PC-3 (cell line): ENCODE measurements at regions not wholly inside any gene's neighbourhood (a gene's known extent, or its start where the extent isn't known, plus 50 kb on each side); places are given as distances from the start of the nearest gene placed in this dataset.

Experiments
- ATAC-seq: fragments of 200-7000 bp; cut with Tn5 transposase; 2 replicates; pipeline ENCODE4 v1.9.1; 2020; ENCODE audit warnings: mild to moderate bottlenecking, moderate library complexity
- BruUV-seq: library from RNA; stranded (reverse); fragments of 400-500 nt; replicated peaks from 2 replicates; lab custom pipeline; 2021; lab: Mats Ljungman, UMichigan
- CTCF ChIA-PET: fragments of 300-600 bp; sonication (Branson Sonifier 250); formaldehyde crosslinking; loops from one replicate; lab custom pipeline; 2022; ENCODE audit warnings: antibody characterized with exemption; lab: Charles Lee
- POLR2A ChIA-PET: fragments of 300-600 bp; sonication (Branson Sonifier 250); formaldehyde crosslinking; loops from one replicate; lab custom pipeline; 2022; ENCODE audit warnings: antibody characterized with exemption; ENCODE audit not compliant: unreplicated experiment; lab: Charles Lee
- DNase-seq: peaks from one replicate; pipeline ENCODE4 v3.0.0-alpha.2; 2015
- H2AFZ ChIP-seq: fragments of 300-600 bp; sonication (generic); 2 replicates; pipeline ENCODE4 v1.6.0; 2016; ENCODE audit warnings: antibody characterized with exemption, low read length
- H3F3A ChIP-seq: fragments of 300-600 bp; sonication (generic); one replicate; pipeline ENCODE4 v1.6.0; 2017; ENCODE audit warnings: antibody characterized with exemption, low read length, control low read depth, mild to moderate bottlenecking; ENCODE audit not compliant: unreplicated experiment
- H3K27ac ChIP-seq: fragments of 300-600 bp; sonication (generic); 2 replicates; pipeline ENCODE4 v1.5.1; 2016; ENCODE audit warnings: mild to moderate bottlenecking, low read length
- H3K27me3 ChIP-seq: fragments of 300-600 bp; sonication (generic); 2 replicates; pipeline ENCODE4 v1.6.1; 2016; ENCODE audit warnings: low read length, mixed read lengths
- H3K36me3 ChIP-seq: fragments of 300-600 bp; sonication (generic); 2 replicates; pipeline ENCODE4 v1.6.1; 2016; ENCODE audit warnings: low read depth, mixed run types, low read length, mixed read lengths
- H3K4me1 ChIP-seq: fragments of 300-600 bp; sonication (generic); 2 replicates; pipeline ENCODE4 v1.5.1; 2016; ENCODE audit warnings: low read length; ENCODE audit not compliant: insufficient read depth
- H3K4me2 ChIP-seq: fragments of 300-600 bp; sonication (generic); 2 replicates; pipeline ENCODE4 v1.6.0; 2016; ENCODE audit warnings: low read length
- H3K4me3 ChIP-seq: fragments of 300-600 bp; sonication (generic); 2 replicates; pipeline ENCODE4 v1.5.1; 2016; ENCODE audit warnings: mild to moderate bottlenecking, low read length, mixed read lengths
- H3K79me2 ChIP-seq: fragments of 300-600 bp; sonication (generic); 2 replicates; pipeline ENCODE4 v1.6.1; 2017; ENCODE audit warnings: low read length, mixed read lengths
- H3K9ac ChIP-seq: fragments of 300-600 bp; sonication (generic); 2 replicates; pipeline ENCODE4 v1.6.0; 2016; ENCODE audit warnings: mild to moderate bottlenecking, low read length
- H3K9me2 ChIP-seq: fragments of 300-600 bp; sonication (generic); replicated peaks from 2 replicates; pipeline ENCODE4 v1.6.1; 2016; ENCODE audit warnings: mixed run types, low read length, mixed read lengths
- H3K9me3 ChIP-seq: fragments of 300-600 bp; sonication (generic); 2 replicates; pipeline ENCODE4 v1.6.1; 2016; ENCODE audit warnings: low read length, mixed read lengths
- H4K20me1 ChIP-seq: fragments of 300-600 bp; sonication (generic); 2 replicates; pipeline ENCODE4 v1.6.1; 2016; ENCODE audit warnings: low read length, mixed read lengths
- CTCF ChIP-seq: fragments of 300-600 bp; sonication (generic); conservative IDR thresholded peaks from 2 replicates; pipeline ENCODE4 v1.5.1; 2017; ENCODE audit warnings: antibody characterized with exemption, low read depth, mild to moderate bottlenecking, low read length
- EZH2 ChIP-seq: fragments of 300-600 bp; sonication (generic); IDR thresholded peaks from one replicate; pipeline ENCODE4 v1.6.1; 2017; ENCODE audit warnings: antibody characterized with exemption, mild to moderate bottlenecking, low read length; ENCODE audit not compliant: unreplicated experiment
- EZH2phosphoT487 ChIP-seq: fragments of 300-600 bp; sonication (generic); IDR thresholded peaks from 2 replicates; pipeline ENCODE4 v1.6.1; 2018; ENCODE audit warnings: mild to moderate bottlenecking, antibody characterized with exemption, low read length, borderline replicate concordance
- intact Hi-C: fragments of 100-400 bp; cut with micrococcal nuclease; formaldehyde crosslinking; loops from 2 replicates; pipeline ENCODE4 v1.9.0; 2023

- ATAC-seq (no peak), DNase-seq (no peak)
- no peaks in the 10 kb centered on the region for H3K9me3 ChIP-seq
- no peak overlapping the region for H3K27ac ChIP-seq
- TF ChIP-seq EZH2phosphoT487 (no peak), CTCF (no peak), EZH2 (no peak)
- ChIA-PET POLR2A (no interaction called here), CTCF (interaction anchor here (0.6 to 1.2 kb wide), 2 partner anchors 26 to 148 kb away, joined by 3 to 6 read pairs; no protein-coding TSS in a partner anchor)
- H3K27me3 ChIP-seq = no peaks in the 10 kb centered on the region
- H3K4me1 ChIP-seq = peaks cover 27% of the 10 kb centered on the region
- no peaks in the 10 kb centered on the region for H3K36me3 ChIP-seq
- H3F3A ChIP-seq = peaks cover 6% of the 10 kb centered on the region
- intact Hi-C loops = no loop called here
- no peak overlapping the region for H2AFZ ChIP-seq
- no peak overlapping the region for H3K4me3 ChIP-seq
- H3K4me2 ChIP-seq = no peak overlapping the region
- no TSS peak for BruUV-seq
- H3K9ac ChIP-seq = no peak overlapping the region
- H4K20me1 ChIP-seq = no peaks in the 10 kb centered on the region
- H3K9me2 ChIP-seq = no peaks in the 10 kb centered on the region
- no peaks in the 10 kb centered on the region for H3K79me2 ChIP-seq
Measured at GRCh38 chr12:53830631-53831030, 78.9 kb upstream of the CISTR start.

DNA sequence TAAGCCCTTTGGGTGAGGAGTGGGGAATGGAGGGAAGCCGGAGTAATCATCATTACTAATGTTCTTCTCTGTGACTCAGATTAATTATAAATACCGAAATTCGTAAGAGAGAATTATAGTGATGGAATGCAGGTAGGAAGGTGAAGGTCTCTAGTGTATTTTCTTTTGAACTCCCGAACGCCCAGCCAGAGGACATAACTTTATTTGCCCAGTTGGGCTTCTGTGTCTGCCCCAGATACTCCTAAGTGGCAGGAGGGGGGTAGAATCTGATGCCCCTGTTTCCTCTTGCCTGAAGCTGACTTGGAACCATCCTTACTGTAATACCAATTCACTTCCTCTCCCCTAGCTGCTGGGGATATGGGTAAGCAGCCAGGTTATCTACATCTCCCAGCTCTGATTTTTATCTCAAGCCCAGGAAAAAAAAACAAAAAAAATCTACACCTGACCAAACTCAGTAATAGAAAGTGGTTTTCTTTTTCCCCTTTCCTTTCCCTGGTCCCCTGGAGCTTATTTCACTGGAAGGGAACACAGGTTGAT, 84.4 kb upstream of the CISTR start:
- POLR2A ChIA-PET = interaction anchor here (0.7 kb wide), 1 partner anchor 37 kb away, joined by 4 read pairs; no protein-coding TSS in a partner anchor
- H3F3A ChIP-seq = no peaks in the 10 kb centered on the region
- H3K4me1 ChIP-seq = peaks cover 15% of the 10 kb centered on the region
- BruUV-seq = no TSS peak
- ATAC-seq = peak; percentile 27; the same call in 1 of the 2 replicates
- no peaks in the 10 kb centered on the region for H3K79me2 ChIP-seq
- intact Hi-C loops = no loop called here
- TF ChIP-seq CTCF (no peak), EZH2 (no peak), EZH2phosphoT487 (no peak)
- H3K27ac ChIP-seq = no peak overlapping the region
- H3K4me2 ChIP-seq = peak overlapping the region; percentile 32; the same call in 1 of the 2 replicates
- H3K9ac ChIP-seq = no peak overlapping the region
- H3K9me3 ChIP-seq = no peaks in the 10 kb centered on the region
- no peak overlapping the region for H3K4me3 ChIP-seq
- no peaks in the 10 kb centered on the region for H3K9me2 ChIP-seq
- no peaks in the 10 kb centered on the region for H4K20me1 ChIP-seq
- H2AFZ ChIP-seq = 0 out of 2 replicates have a peak overlapping the region, but pooled peaks have one; percentile 12
- CTCF ChIA-PET = no interaction called here
- no peaks in the 10 kb centered on the region for H3K36me3 ChIP-seq
- peak; percentile 38 for DNase-seq
- no peaks in the 10 kb centered on the region for H3K27me3 ChIP-seq

DNA sequence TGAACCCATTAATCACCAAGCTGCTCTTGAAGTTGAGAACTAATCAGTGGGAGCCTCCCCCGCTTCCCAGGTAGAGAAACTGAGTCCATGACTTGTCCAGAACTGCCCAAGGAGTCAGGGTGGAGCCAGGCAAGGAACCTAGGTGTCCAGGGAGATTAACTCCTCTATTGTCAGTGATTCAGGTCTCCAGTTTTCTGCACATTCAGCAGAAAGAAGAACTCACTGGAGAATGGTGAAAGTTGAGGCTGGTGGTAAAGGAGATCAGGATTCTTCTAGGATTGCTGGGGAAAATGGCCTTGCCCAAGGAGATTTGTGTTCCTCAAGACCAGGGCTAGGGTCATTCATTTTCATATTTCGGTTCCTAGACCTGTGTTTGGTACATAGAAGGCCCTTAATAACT, 87.2 kb upstream of the CISTR start:
- no peak overlapping the region for H3K27ac ChIP-seq
- H4K20me1 ChIP-seq = no peaks in the 10 kb centered on the region
- peaks cover 16% of the 10 kb centered on the region for H3K4me1 ChIP-seq
- ChIA-PET POLR2A (no interaction called here), CTCF (no interaction called here)
- intact Hi-C loops = no loop called here
- no peaks in the 10 kb centered on the region for H3K36me3 ChIP-seq
- ATAC-seq (no peak), DNase-seq (no peak)
- H3K9me2 ChIP-seq = no peaks in the 10 kb centered on the region
- H2AFZ ChIP-seq = no peak overlapping the region
- no TSS peak for BruUV-seq
- TF ChIP-seq EZH2phosphoT487 (no peak), EZH2 (no peak), CTCF (no peak)
- no peaks in the 10 kb centered on the region for H3K27me3 ChIP-seq
- H3F3A ChIP-seq = no peaks in the 10 kb centered on the region
- no peak overlapping the region for H3K9ac ChIP-seq
- no peak overlapping the region for H3K4me3 ChIP-seq
- no peaks in the 10 kb centered on the region for H3K79me2 ChIP-seq
- no peak overlapping the region for H3K4me2 ChIP-seq
- H3K9me3 ChIP-seq = no peaks in the 10 kb centered on the region
